ENCODE measurements at regions not wholly inside any gene's neighbourhood (a gene's known extent, or its start where the extent isn't known, plus 50 kb on each side); places are given as distances from the start of the nearest gene placed in this dataset.

DNA sequence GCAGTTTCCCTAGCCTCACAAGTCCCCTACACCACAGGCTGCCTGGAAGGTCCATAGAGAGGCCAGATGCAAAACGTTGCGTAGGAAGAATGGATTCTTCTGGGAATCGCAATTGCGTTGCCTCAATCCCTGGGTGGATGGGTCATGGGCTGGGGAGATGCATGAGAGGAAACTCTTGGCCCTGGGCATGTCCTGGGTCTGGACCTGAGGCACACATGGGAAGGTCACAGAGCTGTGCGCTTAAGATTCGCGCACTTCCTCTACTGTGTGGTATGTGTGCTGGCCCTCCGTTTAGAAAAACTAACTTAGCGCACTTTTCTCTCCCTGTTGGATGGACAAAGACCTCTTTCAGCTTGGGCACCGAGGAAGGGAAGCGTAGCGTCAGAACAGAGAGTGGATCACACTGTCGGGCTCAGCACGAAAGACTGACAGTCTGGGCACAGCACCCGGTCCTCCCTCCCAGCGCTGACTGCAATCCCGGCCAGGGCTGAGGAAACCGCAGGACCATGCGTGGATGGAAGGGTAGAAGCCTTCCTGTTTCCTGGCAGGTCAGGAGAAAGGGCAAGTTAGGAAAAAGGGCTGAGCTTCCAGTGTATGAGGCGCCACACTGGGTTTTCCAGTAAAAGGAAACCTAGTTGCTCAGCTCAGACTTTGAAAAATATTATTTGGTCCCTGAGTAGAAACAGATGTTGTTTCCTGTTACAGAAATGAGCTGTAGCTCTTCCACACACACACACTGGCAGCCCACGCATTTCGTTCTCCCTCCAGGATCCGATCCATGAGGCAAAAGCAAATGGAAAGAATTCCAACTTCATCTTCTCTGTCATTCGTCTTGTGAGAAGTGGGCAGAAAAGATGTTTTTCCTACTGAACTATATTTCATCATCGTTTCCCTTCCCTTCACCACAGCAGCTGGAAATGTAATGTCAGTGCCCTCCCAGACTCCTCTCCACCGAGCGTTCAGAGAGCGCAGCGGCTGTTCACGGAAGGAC, 86.0 kb downstream of the ING1 start:
- Histone ChIP-seq H3K36me3 (ENCODE audit: insufficient read depth, low read length) (no peaks in the 10 kb centered on the region), H3K9me2 (ENCODE audit: insufficient read depth, low read length) (no peaks in the 10 kb centered on the region), H4K20me1 (ENCODE audit: insufficient read depth) (no peaks in the 10 kb centered on the region), H3K79me2 (replicated peaks; ENCODE audit: insufficient read depth, low read length) (no peaks in the 10 kb centered on the region), H3F3A (ENCODE audit: insufficient read depth, low read length, poor library complexity, severe bottlenecking) (no peaks in the 10 kb centered on the region), H3K4me3 (ENCODE audit: low read length) (no peak overlapping the region), H3K9me3 (ENCODE audit: low read length) (no peaks in the 10 kb centered on the region), H3K27me3 (ENCODE audit: insufficient read depth, low read depth, low read length) (no peaks in the 10 kb centered on the region), H3K4me2 (ENCODE audit: low read length) (no peak overlapping the region), H2AFZ (ENCODE audit: low read depth, low read length) (no peak overlapping the region), H3K9ac (ENCODE audit: low read length) (no peak overlapping the region), H3K27ac (ENCODE audit: low read length) (no peak overlapping the region)
- TF ChIP-seq TAF1 (IDR thresholded peaks at IDR 0.05; ENCODE audit: low read depth), result no peak
- TF ChIP-seq, protein P1, sequence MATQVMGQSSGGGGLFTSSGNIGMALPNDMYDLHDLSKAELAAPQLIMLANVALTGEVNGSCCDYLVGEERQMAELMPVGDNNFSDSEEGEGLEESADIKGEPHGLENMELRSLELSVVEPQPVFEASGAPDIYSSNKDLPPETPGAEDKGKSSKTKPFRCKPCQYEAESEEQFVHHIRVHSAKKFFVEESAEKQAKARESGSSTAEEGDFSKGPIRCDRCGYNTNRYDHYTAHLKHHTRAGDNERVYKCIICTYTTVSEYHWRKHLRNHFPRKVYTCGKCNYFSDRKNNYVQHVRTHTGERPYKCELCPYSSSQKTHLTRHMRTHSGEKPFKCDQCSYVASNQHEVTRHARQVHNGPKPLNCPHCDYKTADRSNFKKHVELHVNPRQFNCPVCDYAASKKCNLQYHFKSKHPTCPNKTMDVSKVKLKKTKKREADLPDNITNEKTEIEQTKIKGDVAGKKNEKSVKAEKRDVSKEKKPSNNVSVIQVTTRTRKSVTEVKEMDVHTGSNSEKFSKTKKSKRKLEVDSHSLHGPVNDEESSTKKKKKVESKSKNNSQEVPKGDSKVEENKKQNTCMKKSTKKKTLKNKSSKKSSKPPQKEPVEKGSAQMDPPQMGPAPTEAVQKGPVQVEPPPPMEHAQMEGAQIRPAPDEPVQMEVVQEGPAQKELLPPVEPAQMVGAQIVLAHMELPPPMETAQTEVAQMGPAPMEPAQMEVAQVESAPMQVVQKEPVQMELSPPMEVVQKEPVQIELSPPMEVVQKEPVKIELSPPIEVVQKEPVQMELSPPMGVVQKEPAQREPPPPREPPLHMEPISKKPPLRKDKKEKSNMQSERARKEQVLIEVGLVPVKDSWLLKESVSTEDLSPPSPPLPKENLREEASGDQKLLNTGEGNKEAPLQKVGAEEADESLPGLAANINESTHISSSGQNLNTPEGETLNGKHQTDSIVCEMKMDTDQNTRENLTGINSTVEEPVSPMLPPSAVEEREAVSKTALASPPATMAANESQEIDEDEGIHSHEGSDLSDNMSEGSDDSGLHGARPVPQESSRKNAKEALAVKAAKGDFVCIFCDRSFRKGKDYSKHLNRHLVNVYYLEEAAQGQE (IDR thresholded peaks at IDR 0.05; ENCODE audit: borderline replicate concordance), result no peak
- TF ChIP-seq, protein P2, sequence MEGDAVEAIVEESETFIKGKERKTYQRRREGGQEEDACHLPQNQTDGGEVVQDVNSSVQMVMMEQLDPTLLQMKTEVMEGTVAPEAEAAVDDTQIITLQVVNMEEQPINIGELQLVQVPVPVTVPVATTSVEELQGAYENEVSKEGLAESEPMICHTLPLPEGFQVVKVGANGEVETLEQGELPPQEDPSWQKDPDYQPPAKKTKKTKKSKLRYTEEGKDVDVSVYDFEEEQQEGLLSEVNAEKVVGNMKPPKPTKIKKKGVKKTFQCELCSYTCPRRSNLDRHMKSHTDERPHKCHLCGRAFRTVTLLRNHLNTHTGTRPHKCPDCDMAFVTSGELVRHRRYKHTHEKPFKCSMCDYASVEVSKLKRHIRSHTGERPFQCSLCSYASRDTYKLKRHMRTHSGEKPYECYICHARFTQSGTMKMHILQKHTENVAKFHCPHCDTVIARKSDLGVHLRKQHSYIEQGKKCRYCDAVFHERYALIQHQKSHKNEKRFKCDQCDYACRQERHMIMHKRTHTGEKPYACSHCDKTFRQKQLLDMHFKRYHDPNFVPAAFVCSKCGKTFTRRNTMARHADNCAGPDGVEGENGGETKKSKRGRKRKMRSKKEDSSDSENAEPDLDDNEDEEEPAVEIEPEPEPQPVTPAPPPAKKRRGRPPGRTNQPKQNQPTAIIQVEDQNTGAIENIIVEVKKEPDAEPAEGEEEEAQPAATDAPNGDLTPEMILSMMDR (IDR thresholded peaks at IDR 0.05; ENCODE audit: poor library complexity, severe bottlenecking), result no peak
- TF ChIP-seq EP300 (conservative IDR thresholded peaks at IDR 0.05; ENCODE audit: poor library complexity, severe bottlenecking), result no peak
- TF ChIP-seq RAD21 (conservative IDR thresholded peaks at IDR 0.05), result no peak

DNA sequence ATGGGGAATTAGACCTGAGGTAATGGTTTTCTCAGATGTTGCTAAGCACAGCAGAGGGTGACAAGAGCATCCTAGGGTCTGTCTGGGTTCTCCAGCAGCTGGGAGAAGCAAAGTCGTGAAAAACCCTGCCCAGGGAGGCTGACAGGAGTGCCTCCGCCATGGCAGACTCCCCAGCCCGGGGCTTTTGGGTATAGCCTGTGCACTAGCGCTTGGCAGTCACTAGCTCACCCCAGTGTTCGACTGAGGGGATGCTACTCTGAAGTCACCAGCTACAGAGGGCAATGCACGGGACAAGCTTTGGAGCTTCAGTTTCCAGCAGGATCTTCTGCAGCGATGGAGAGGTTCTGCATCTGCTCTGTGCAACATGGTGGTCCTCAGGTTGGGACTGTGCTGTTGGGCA, 87.5 kb downstream of the ING1 start:
- H2AFZ ChIP-seq (ENCODE audit: low read depth, low read length), result no peak overlapping the region
- TF ChIP-seq, protein P1 (IDR thresholded peaks at IDR 0.05; ENCODE audit: borderline replicate concordance), result no peak
- TF ChIP-seq RAD21 (conservative IDR thresholded peaks at IDR 0.05) (no peak), TAF1 (IDR thresholded peaks at IDR 0.05; ENCODE audit: low read depth) (no peak)
- H3K9me2 ChIP-seq (ENCODE audit: insufficient read depth, low read length), result no peaks in the 10 kb centered on the region
- H3K9ac ChIP-seq (ENCODE audit: low read length), result no peak overlapping the region
- H3K27me3 ChIP-seq (ENCODE audit: insufficient read depth, low read depth, low read length), result no peaks in the 10 kb centered on the region
- H3F3A ChIP-seq (ENCODE audit: insufficient read depth, low read length, poor library complexity, severe bottlenecking), result no peaks in the 10 kb centered on the region
- H3K4me3 ChIP-seq (ENCODE audit: low read length), result no peak overlapping the region
- no peaks in the 10 kb centered on the region for H4K20me1 ChIP-seq (ENCODE audit: insufficient read depth)
- no peaks in the 10 kb centered on the region for H3K79me2 ChIP-seq (replicated peaks; ENCODE audit: insufficient read depth, low read length)
- H3K36me3 ChIP-seq (ENCODE audit: insufficient read depth, low read length), result no peaks in the 10 kb centered on the region
- H3K27ac ChIP-seq (ENCODE audit: low read length), result no peak overlapping the region
- no peaks in the 10 kb centered on the region for H3K9me3 ChIP-seq (ENCODE audit: low read length)
- H3K4me2 ChIP-seq (ENCODE audit: low read length), result no peak overlapping the region

All from neural cell (in vitro differentiated cells).